ENCODE measurements at regions not wholly inside any gene's neighbourhood (a gene's known extent, or its start where the extent isn't known, plus 50 kb on each side); places are given as distances from the start of the nearest gene placed in this dataset.
A peak's percentile ranks its signal among the peaks of the same experiment; 100 is the strongest.
"Not testable (repeated sequence)": the region's sequence is repeated elsewhere in the genome, so short reads cannot be mapped to it uniquely, and the experiment has no call there.

DNA sequence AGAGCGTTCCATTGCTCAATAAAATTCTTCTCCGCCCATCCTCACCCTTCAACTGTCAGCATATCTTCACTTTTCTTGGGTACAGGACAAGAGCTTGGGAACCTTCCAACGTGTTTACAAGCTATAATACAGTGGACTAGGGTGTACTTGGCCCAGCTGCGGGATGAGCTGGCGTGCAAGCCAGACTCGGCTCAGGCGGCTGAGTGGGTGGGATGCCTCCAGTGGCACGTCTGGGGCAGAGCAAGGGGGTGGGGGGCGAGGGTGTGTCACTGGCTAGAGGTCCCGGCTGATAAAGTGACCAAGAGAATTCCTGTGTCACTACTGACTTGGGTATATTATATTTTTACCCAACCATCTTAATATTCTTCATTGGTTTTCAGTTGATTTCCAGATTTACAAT is 179.7 kb downstream of the EVA1A start:
- DNase-seq, result no peak

DNA sequence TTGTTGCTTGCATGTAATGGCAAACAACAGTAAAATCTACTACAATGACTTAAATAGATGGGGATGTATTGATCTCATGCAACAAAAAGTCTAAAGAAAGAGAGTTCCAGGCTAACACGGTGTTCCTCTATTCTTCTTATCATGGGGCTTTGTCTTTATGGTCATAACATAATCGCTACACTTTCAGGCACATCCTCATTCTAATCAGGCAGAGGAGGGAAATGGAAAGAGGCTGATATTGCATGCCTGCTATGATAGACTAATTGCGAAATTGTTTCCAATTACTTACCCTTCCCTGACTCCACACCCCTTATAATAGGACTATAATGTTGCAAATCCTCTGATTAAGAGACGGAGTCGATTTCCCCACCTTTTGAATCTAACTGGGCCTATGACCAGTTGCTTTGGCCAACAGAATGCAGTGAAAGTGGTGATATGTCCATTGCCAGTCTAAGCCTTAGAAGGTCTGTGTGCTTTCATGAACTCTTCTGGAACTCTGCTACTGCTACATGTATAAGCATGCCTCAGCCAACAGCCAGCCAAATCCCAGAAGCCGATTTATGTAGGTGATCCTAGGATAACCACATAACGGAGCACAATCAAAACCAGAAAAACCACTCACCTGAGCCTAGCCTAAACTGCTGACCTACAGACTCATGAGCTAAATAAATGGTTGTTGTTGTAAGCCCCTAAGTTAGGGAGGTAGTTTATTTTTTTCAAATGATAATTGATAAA is 180.3 kb upstream of the TACR1 start:
- no peak for DNase-seq

- DNase-seq, result no peak
Measured at GRCh38 chr2:75375646-75376582, 176.6 kb upstream of the TACR1 start.

DNA sequence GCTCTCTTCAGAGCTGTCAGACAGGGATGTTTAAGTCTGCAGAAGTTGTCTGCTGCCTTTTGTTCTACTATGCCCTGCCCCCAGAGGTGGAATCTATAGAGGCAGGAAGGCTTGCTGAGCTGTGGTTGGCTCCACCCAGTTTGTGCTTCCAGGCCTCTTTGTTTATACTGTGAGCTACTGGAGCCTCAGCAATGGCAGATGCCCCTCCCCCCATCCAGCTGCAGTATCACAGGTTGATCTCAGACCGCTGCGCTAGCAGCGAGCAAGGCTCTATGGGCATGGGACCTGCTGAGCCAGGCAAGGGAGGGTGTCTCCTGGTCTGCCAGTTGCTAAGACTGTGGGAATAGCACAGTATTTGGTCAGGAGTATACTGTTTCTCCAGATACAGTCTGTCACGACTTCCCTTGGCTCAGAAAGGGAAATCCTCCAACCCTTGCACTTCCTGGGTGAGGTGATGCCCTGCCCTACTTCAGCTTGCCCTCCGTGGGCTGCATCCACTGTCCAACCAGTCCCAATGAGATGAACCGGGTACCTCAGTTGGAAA is 175.2 kb upstream of the TACR1 start:
- not testable (repeated sequence) for DNase-seq

DNA sequence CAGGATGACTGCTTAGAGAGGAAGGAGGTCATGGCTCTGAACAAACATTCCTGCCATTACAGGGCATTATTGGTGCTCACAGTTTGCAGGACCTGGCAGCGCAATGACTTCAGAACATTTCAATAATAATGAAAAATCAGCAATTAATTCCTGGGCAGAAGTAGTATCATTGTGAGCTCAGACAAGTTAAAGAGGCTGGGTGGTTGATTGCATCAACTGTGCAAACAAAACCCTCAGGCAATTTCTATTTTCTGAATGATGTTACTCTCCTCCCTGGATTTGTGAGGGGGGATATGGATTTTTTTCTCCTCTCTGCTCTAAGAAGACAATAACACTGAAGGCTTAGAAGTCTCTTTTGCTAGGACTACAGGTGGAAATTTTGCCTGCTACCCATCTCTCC is 168.1 kb upstream of the TACR1 start:
- no peak for DNase-seq

GRCh38 chr2:75361486-75361885 is 162.2 kb upstream of the TACR1 start:
- DNase-seq, result peak; percentile 21 to 31

DNA sequence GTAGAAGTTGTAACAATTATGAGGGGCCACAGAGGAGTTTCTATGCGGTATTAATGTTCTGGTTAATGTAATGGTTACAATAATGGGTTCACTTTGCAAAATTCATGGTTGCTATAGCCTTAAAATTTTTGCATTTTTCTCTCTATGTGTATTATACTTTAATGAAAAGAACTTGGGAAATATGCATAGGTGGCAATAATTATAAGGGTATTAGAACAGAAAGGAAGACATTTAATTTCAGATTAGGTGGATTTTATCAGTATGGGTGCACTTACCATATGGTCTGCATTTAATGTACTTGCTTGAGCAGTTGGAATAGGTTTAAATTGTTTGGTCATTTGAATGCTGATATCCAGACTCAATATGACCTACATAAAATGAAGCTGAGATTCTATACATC is 161.6 kb upstream of the TACR1 start:
- no peak for DNase-seq

- DNase-seq, result no peak
Measured at GRCh38 chr2:75356865-75357264, 157.5 kb upstream of the TACR1 start.

GRCh38 chr2:75353131-75353530 is 153.8 kb upstream of the TACR1 start:
- DNase-seq, result no peak

DNA sequence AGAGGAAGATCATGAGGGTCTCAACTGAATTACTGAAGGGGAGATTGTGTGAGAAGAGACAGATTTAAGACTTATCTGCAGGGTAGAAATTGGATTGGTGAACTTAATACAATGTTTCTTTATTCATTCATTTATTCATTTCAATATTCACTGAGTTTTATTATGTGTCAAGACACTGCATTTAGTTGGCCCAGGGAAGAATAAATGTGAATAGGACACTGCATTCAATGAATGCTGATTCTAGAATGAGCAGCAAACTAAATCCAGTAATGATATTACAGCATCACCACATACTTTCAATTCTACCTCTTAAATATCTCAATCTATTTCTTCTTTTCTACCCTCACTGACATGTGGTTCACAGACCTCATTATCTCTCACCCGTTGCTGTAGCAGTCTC is 149.0 kb upstream of the TACR1 start:
- no peak for DNase-seq

GRCh38 chr2:75344146-75344545 is 144.8 kb upstream of the TACR1 start:
- DNase-seq, result no peak

GRCh38 chr2:75342504-75343175 is 143.3 kb upstream of the TACR1 start:
- no peak for DNase-seq

DNA sequence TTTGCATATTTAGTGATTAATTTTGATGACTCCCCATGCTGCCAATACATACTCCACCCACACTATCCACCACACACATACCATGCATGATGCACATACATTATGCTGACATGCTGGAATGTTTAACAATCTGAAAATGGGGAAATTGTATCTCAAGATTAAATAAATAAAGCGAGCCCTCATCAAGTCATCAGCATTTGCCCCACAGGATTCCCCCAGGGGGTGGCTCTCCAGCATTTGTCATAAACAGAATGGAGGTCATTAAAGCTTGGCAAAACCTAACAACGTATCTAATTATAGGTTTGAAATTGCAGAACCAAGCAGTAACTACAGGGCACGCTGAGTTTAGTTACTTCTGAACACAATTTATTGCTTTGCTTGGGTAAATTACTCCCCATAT is 141.2 kb upstream of the TACR1 start:
- DNase-seq, result no peak

DNA sequence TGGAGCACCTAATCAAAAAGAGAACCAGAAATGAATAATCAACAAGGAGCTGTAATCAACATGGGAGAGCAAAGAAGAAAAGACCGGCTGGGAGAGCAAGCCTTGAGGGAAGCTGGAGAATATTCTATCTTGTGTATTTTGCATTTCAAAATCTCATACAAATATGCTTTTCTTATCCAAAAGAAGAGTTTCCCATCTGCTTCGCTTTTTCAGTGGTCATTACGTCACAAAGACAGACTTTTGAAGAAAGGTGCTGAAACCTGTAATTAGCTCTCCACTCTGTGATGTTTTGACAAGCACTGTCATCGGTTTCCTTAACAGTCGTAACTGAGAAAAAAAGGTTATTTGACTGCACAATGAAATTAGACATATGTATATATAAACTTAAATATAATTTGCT is 139.1 kb upstream of the TACR1 start:
- no peak for DNase-seq

- DNase-seq, result no peak
Measured at GRCh38 chr2:75337619-75338018, 138.3 kb upstream of the TACR1 start.

DNA sequence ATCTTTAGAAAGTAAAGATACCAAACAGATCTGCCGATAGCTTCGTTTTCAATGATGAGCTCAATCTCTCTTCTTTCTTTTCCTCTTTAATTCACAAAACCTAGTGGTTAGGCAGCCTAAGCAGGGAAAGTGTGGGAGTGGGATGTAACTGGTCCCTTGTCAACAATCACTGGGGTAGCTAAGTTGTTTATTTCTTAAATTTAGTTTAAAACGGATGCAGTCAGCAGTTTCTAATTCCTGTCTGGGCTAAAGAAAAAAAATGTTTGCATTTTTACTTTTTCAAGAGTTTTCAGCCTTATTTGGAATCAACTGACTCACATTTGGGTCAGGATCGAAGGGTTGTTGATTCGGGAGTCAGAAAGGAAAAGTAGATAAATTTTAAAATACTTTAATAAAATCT is 137.7 kb upstream of the TACR1 start:
- DNase-seq, result no peak

GRCh38 chr2:75336451-75336850 is 137.1 kb upstream of the TACR1 start:
- no peak for DNase-seq

DNA sequence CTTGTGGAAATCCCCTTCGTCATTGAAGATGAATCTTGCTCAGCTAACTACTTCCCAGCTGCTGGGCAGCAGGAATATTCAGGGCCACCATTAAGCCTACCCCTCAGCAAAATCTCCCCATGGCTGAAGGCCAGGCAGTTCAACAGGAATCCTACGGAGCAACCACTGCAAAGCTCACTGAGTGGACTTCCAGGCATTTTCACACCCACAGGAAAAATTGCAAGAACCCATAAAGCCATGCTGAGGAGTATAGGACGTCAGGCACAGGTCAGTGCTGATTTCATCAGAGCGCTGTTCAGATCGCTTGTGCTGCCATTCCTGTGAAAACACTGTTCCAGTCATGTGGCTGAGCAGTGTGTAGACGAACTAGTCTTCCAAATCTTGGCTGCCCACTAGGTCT is 134.8 kb upstream of the TACR1 start:
- DNase-seq, result no peak

DNA sequence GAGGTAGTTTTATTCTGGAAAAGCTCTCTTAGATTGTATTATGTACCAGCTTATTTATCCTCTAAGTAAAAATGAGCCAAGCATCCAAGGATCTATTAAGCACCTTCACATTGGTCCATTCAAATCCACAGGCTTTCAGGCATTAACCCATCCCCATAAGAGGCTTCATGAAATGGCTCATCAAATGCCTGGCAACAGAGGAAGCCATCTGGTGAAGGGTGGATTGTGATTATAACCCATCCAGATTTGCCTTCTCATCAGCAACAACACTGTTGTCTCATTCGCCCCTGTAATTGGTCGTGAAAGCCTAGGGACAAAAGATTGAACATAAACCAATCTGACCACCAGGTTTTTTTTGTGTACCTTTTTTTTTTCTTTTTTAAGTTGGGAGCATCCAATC is 134.3 kb upstream of the TACR1 start:
- no peak for DNase-seq

- DNase-seq, result no peak
Measured at GRCh38 chr2:75328156-75328555, 128.8 kb upstream of the TACR1 start.

GRCh38 chr2:75327334-75327733 is 128.0 kb upstream of the TACR1 start:
- DNase-seq, result no peak

- peak in 1 of 2 experiments; percentile 1 for DNase-seq
Measured at GRCh38 chr2:75326645-75327044, 127.3 kb upstream of the TACR1 start.

DNA sequence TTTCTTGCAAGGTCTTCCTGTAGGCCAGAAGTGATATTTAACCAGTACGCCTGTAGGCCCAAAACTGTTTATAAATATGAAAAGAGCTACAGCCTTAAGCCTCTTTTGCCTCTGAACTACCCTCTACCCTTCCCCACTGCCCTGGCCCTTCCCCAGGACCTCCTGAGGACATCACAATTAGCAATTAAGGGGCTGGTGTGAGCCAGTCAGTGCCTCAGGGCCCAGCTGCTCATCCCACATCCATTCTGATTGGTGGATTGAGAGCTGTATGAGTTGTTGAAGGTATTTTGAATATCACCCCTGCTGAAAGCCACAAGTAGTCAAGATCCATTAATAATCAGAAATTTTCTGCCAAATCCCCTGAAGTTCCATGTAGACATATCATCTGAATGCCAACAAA is 126.3 kb upstream of the TACR1 start:
- no peak for DNase-seq
